ENCODE measurements at regions not wholly inside any gene's neighbourhood (a gene's known extent, or its start where the extent isn't known, plus 50 kb on each side); places are given as distances from the start of the nearest gene placed in this dataset.

GRCh38 chr6:168736039-168736438 is 295.1 kb downstream of the SMOC2 start:
- intact Hi-C loops (cut with DNase I; ENCODE audit: low total_unique reads) = no loop called here
- H3K27ac ChIP-seq = no peak overlapping the region
- no peak overlapping the region for H3K4me3 ChIP-seq
- no peak for TF ChIP-seq POLR2AphosphoS5 (IDR thresholded peaks at IDR 0.05)
- no peak for TF ChIP-seq POLR2A (IDR thresholded peaks at IDR 0.05)
- TF ChIP-seq EP300 (IDR thresholded peaks at IDR 0.05) = no peak
- TF ChIP-seq CTCF (IDR thresholded peaks at IDR 0.05) = no peak
- H3K36me3 ChIP-seq = no peaks in the 10 kb centered on the region
- H3K27me3 ChIP-seq = no peaks in the 10 kb centered on the region
- no peak for DNase-seq
- H3K4me1 ChIP-seq = peaks cover 0 to 10% (median 0%) of the 10 kb centered on the region in 4 donors
- H3K9me3 ChIP-seq = peaks cover 0 to 7% (median 3%) of the 10 kb centered on the region in 4 donors

GRCh38 chr6:168735268-168735949 is 294.4 kb downstream of the SMOC2 start:
- Histone ChIP-seq H3K27ac (no peak overlapping the region), H3K9me3 (peaks cover 0 to 7% (median 3%) of the 10 kb centered on the region in 4 donors), H3K27me3 (no peaks in the 10 kb centered on the region), H3K36me3 (no peaks in the 10 kb centered on the region), H3K4me3 (no peak overlapping the region), H3K4me1 (peaks cover 0 to 10% (median 0%) of the 10 kb centered on the region in 4 donors)
- TF ChIP-seq POLR2AphosphoS5 (IDR thresholded peaks at IDR 0.05) (no peak), EP300 (IDR thresholded peaks at IDR 0.05) (no peak), CTCF (IDR thresholded peaks at IDR 0.05) (no peak), POLR2A (IDR thresholded peaks at IDR 0.05) (no peak)
- DNase-seq = no peak
- intact Hi-C loops (cut with DNase I; ENCODE audit: low total_unique reads) = no loop called here
- 74 to 76% (median 75%) methylated on average over 6 of the region's 6 CpGs for WGBS, 5 donors

- no peaks in the 10 kb centered on the region for H3K27me3 ChIP-seq
- no peak for DNase-seq
- H3K27ac ChIP-seq = no peak overlapping the region
- peaks cover 0 to 10% (median 0%) of the 10 kb centered on the region in 4 donors for H3K4me1 ChIP-seq
- no peak overlapping the region for H3K4me3 ChIP-seq
- intact Hi-C loops (cut with DNase I; ENCODE audit: low total_unique reads) = no loop called here
- no peaks in the 10 kb centered on the region for H3K36me3 ChIP-seq
- TF ChIP-seq EP300 (IDR thresholded peaks at IDR 0.05) = no peak
- no peak for TF ChIP-seq POLR2A (IDR thresholded peaks at IDR 0.05)
- no peak for TF ChIP-seq CTCF (IDR thresholded peaks at IDR 0.05)
- no peak for TF ChIP-seq POLR2AphosphoS5 (IDR thresholded peaks at IDR 0.05)
- 85 to 90% (median 87%) methylated on average over 5 of the region's 5 CpGs for WGBS, 5 donors
- peaks cover 0 to 7% (median 3%) of the 10 kb centered on the region in 4 donors for H3K9me3 ChIP-seq
Measured at GRCh38 chr6:168734523-168734922, 293.5 kb downstream of the SMOC2 start.

GRCh38 chr6:168732676-168733075 is 291.7 kb downstream of the SMOC2 start:
- intact Hi-C loops (cut with DNase I; ENCODE audit: low total_unique reads) = no loop called here
- no peak overlapping the region for H3K27ac ChIP-seq
- H3K4me3 ChIP-seq = no peak overlapping the region
- peaks cover 0 to 10% (median 0%) of the 10 kb centered on the region in 4 donors for H3K4me1 ChIP-seq
- no peak for DNase-seq
- 76 to 87% (median 80%) methylated on average over 8 of the region's 8 CpGs for WGBS, 5 donors
- H3K9me3 ChIP-seq = peaks cover 0 to 3% (median 0%) of the 10 kb centered on the region in 4 donors
- H3K27me3 ChIP-seq = no peaks in the 10 kb centered on the region
- TF ChIP-seq CTCF (IDR thresholded peaks at IDR 0.05) (no peak), POLR2AphosphoS5 (IDR thresholded peaks at IDR 0.05) (no peak), EP300 (IDR thresholded peaks at IDR 0.05) (no peak), POLR2A (IDR thresholded peaks at IDR 0.05) (no peak)
- no peaks in the 10 kb centered on the region for H3K36me3 ChIP-seq

Measured in stomach (tissue), 8 donors.